ENCODE measurements at regions not wholly inside any gene's neighbourhood (a gene's known extent, or its start where the extent isn't known, plus 50 kb on each side); places are given as distances from the start of the nearest gene placed in this dataset.
"Not testable (repeated sequence)": the region's sequence is repeated elsewhere in the genome, so short reads cannot be mapped to it uniquely, and the experiment has no call there.

GRCh38 chr10:9315292-9315691 lies 1260.8 kb downstream of the GATA3 start:
- TF ChIP-seq, protein P1, sequence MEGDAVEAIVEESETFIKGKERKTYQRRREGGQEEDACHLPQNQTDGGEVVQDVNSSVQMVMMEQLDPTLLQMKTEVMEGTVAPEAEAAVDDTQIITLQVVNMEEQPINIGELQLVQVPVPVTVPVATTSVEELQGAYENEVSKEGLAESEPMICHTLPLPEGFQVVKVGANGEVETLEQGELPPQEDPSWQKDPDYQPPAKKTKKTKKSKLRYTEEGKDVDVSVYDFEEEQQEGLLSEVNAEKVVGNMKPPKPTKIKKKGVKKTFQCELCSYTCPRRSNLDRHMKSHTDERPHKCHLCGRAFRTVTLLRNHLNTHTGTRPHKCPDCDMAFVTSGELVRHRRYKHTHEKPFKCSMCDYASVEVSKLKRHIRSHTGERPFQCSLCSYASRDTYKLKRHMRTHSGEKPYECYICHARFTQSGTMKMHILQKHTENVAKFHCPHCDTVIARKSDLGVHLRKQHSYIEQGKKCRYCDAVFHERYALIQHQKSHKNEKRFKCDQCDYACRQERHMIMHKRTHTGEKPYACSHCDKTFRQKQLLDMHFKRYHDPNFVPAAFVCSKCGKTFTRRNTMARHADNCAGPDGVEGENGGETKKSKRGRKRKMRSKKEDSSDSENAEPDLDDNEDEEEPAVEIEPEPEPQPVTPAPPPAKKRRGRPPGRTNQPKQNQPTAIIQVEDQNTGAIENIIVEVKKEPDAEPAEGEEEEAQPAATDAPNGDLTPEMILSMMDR (IDR thresholded peaks at IDR 0.05): no peak
- Mint-ChIP-seq H3K4me1 (ENCODE audit: low read depth) (no peaks in the 10 kb centered on the region), H3K36me3 (ENCODE audit: low read depth) (no peaks in the 10 kb centered on the region), H3K27me3 (peaks cover 11% of the 10 kb centered on the region), H3K4me3 (no peak overlapping the region), H3K27ac (no peak overlapping the region), H3K9me3 (no peaks in the 10 kb centered on the region)
- intact Hi-C loops (cut with micrococcal nuclease): no loop called here
- no peak for DNase-seq
- ATAC-seq: no peak
- CTCF ChIA-PET: interaction anchor here (0.9 kb wide), 1 partner anchor 14 kb away, joined by 3 read pairs; no protein-coding TSS in a partner anchor
- POLR2A ChIA-PET: no interaction called here

DNA sequence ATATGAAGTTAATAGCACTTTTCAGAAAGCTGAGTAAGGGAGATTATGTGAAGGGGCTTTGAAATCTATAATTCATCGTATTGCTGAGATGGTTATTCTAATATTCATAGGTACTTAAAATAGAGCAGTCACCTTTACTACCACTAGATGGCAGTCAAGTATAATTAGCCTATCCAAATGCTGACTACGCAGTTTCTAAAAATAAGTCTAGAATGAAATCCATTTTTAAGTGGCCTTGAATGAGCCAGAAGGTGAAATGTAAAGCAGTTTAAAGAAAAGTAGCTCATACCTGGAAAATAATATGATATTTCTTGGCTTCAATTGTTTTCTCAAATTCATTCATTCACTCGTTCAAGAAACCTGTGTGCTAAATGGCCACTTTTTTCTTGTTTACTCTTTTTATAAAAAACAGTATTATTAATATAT lies 1277.1 kb downstream of the GATA3 start:
- ATAC-seq: peak; percentile 66
- intact Hi-C loops (cut with micrococcal nuclease): no loop called here
- no peaks in the 10 kb centered on the region for H3K9me3 Mint-ChIP-seq
- CTCF ChIA-PET: interaction anchor here (0.6 to 2.2 kb wide), 8 partner anchors 11 to 1806 kb away, joined by 3 to 6 read pairs (median 3); no protein-coding TSS in a partner anchor
- H3K4me1 Mint-ChIP-seq (ENCODE audit: low read depth): no peaks in the 10 kb centered on the region
- H3K27ac Mint-ChIP-seq: no peak overlapping the region
- DNase-seq: no peak
- TF ChIP-seq, protein P1 (IDR thresholded peaks at IDR 0.05): peak; percentile 79
- H3K4me3 Mint-ChIP-seq: no peak overlapping the region
- H3K36me3 Mint-ChIP-seq (ENCODE audit: low read depth): no peaks in the 10 kb centered on the region
- POLR2A ChIA-PET: no interaction called here
- H3K27me3 Mint-ChIP-seq: peaks cover 12% of the 10 kb centered on the region

- no peak overlapping the region for H3K27ac Mint-ChIP-seq
- no peak for ATAC-seq
- POLR2A ChIA-PET: no interaction called here
- no peaks in the 10 kb centered on the region for H3K9me3 Mint-ChIP-seq
- no peaks in the 10 kb centered on the region for H3K36me3 Mint-ChIP-seq (ENCODE audit: low read depth)
- no peak for DNase-seq
- H3K4me3 Mint-ChIP-seq: no peak overlapping the region
- H3K4me1 Mint-ChIP-seq (ENCODE audit: low read depth): no peaks in the 10 kb centered on the region
- H3K27me3 Mint-ChIP-seq: peaks cover 7% of the 10 kb centered on the region
- intact Hi-C loops (cut with micrococcal nuclease): no loop called here
- TF ChIP-seq, protein P1 (IDR thresholded peaks at IDR 0.05): no peak
- CTCF ChIA-PET: interaction anchor here (1.6 kb wide), 1 partner anchor 9 kb away, joined by 6 read pairs; no protein-coding TSS in a partner anchor
Measured at GRCh38 chr10:9334270-9334669, 1279.8 kb downstream of the GATA3 start.

- intact Hi-C loops (cut with micrococcal nuclease): no loop called here
- no peaks in the 10 kb centered on the region for H3K9me3 Mint-ChIP-seq
- no peak overlapping the region for H3K4me3 Mint-ChIP-seq
- no peak overlapping the region for H3K27ac Mint-ChIP-seq
- TF ChIP-seq, protein P1 (IDR thresholded peaks at IDR 0.05): no peak
- H3K36me3 Mint-ChIP-seq (ENCODE audit: low read depth): no peaks in the 10 kb centered on the region
- ATAC-seq (no peak), DNase-seq (no peak)
- POLR2A ChIA-PET: no interaction called here
- H3K27me3 Mint-ChIP-seq: peaks cover 7% of the 10 kb centered on the region
- no peaks in the 10 kb centered on the region for H3K4me1 Mint-ChIP-seq (ENCODE audit: low read depth)
- CTCF ChIA-PET: no interaction called here
Measured at GRCh38 chr10:9339716-9340115, 1285.2 kb downstream of the GATA3 start.

DNA sequence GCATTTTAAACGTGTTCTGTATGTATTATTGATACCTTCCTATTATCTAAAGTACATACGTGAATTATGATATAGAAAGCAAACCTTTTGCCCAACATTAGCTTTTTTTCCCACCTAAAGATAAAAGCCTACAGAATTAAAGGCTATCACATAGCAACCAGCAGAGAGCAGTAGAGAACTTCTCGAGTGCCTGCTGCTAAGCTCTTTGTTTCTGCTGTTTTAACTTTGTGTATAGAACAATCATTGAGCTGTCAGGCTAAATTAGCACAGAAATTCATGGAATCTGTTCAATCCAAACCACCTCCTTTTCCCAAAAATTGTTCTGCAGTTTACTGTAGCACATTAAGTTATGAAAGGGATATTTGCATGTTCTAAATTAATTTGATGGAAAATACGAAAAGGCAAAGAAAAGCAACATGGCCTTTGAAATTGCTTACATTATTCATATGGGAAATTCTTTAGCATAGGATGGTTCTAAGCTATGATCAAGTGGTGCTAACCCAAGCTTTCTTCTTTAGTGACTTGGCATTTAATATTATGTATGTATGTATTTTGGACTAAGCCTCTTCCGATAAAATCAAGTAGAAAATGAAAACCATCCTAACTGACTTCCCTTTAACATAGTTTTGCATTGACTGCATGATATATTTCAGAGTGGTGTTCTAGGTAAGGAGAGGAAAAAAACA lies 1288.5 kb downstream of the GATA3 start:
- ATAC-seq: no peak
- Mint-ChIP-seq H3K27ac (no peak overlapping the region), H3K36me3 (ENCODE audit: low read depth) (no peaks in the 10 kb centered on the region), H3K4me3 (no peak overlapping the region), H3K27me3 (peaks cover 2% of the 10 kb centered on the region), H3K9me3 (peaks cover 2% of the 10 kb centered on the region), H3K4me1 (ENCODE audit: low read depth) (no peaks in the 10 kb centered on the region)
- intact Hi-C loops (cut with micrococcal nuclease): no loop called here
- ChIA-PET CTCF (interaction anchor here (0.6 to 1.8 kb wide), 12 partner anchors 8 to 1708 kb away, joined by 3 to 8 read pairs (median 4); no protein-coding TSS in a partner anchor), POLR2A (no interaction called here)
- TF ChIP-seq, protein P1 (IDR thresholded peaks at IDR 0.05): peak; percentile 65
- DNase-seq: peak; percentile 7

GRCh38 chr10:9347933-9348332 lies 1293.4 kb downstream of the GATA3 start:
- POLR2A ChIA-PET: interaction anchor here (0.5 kb wide), 1 partner anchor 1367 kb away, joined by 3 read pairs; no protein-coding TSS in a partner anchor
- H3K27ac Mint-ChIP-seq; H3K9me3 Mint-ChIP-seq; ATAC-seq; CTCF ChIA-PET; H3K4me3 Mint-ChIP-seq; H3K4me1 Mint-ChIP-seq (ENCODE audit: low read depth); H3K27me3 Mint-ChIP-seq; H3K36me3 Mint-ChIP-seq (ENCODE audit: low read depth); DNase-seq; intact Hi-C loops (cut with micrococcal nuclease): not testable (repeated sequence)

Measured in activated CD8-positive, alpha-beta T cell treated with anti-CD3 and anti-CD28 coated beads for 36 hours (primary cell).